Lung (tissue), 11 donors: ENCODE measurements at regions not wholly inside any gene's neighbourhood (a gene's known extent, or its start where the extent isn't known, plus 50 kb on each side); places are given as distances from the start of the nearest gene placed in this dataset.
A peak's percentile ranks its signal among the peaks of the same experiment; 100 is the strongest.

Source experiments
- ATAC-seq: fragments of 200-7000 bp; cut with Tn5 transposase; one replicate; pipeline ENCODE4 v1.9.1; 2020; ENCODE audit warnings: moderate number of reproducible peaks; ENCODE audit not compliant: insufficient read depth, low FRiP score
- DNase-seq, 3 donors: peaks; one replicate each; pipeline ENCODE4 v3.0.0-alpha.2; 2013 to 2017
- H3K27ac ChIP-seq, 2 donors: one replicate each; pipeline ENCODE4 v1.5.1; 2013; ENCODE audit warnings: mild to moderate bottlenecking in 2 of 2, moderate library complexity in 2 of 2, control low read depth in 1 of 2, inconsistent platforms in 1 of 2, low read depth in 1 of 2, low read length in 1 of 2
- H3K27me3 ChIP-seq, 3 donors: one replicate each; pipeline ENCODE4 v1.5.1; 2013; ENCODE audit warnings: low read length in 2 of 3; ENCODE audit not compliant: control insufficient read depth in 3 of 3, insufficient read depth in 3 of 3
- H3K36me3 ChIP-seq, 4 donors: one replicate each; pipeline ENCODE4 v1.5.1; 2013; ENCODE audit warnings: low read length in 4 of 4, mild to moderate bottlenecking in 1 of 4, moderate library complexity in 1 of 4; ENCODE audit not compliant: control insufficient read depth in 4 of 4, insufficient read depth in 4 of 4
- H3K4me1 ChIP-seq, 5 donors: one replicate each; pipeline ENCODE4 v1.5.1; 2013; ENCODE audit warnings: low read length in 5 of 5, mild to moderate bottlenecking in 2 of 5, moderate library complexity in 1 of 5; ENCODE audit not compliant: control insufficient read depth in 5 of 5, insufficient read depth in 5 of 5
- H3K4me3 ChIP-seq: one replicate; pipeline ENCODE4 v1.5.1; 2013; ENCODE audit warnings: mild to moderate bottlenecking, control low read depth, moderate library complexity
- H3K9ac ChIP-seq, 2 donors: one replicate each; pipeline ENCODE4 v1.5.1; 2013; ENCODE audit warnings: low read length in 2 of 2, control low read depth in 1 of 2; ENCODE audit not compliant: insufficient read depth in 1 of 2
- H3K9me3 ChIP-seq, 4 donors: one replicate each; pipeline ENCODE4 v1.5.1; 2013; ENCODE audit warnings: low read length in 3 of 4, mild to moderate bottlenecking in 1 of 4, moderate library complexity in 1 of 4; ENCODE audit not compliant: control insufficient read depth in 4 of 4, insufficient read depth in 3 of 4
- WGBS, 2 donors: extraction: QIAGEN DNeasy Blood & Tissue Kit; methylation state at CpG; one replicate each; pipeline ENCODE4 v1.1.7; 2013; 5-methylcytosine and 5-hydroxymethylcytosine counted together
- TF ChIP-seq, protein P1 (sequence below): IDR thresholded peaks from 2 replicates; pipeline ENCODE4 v1.5.1; 2012; ENCODE audit warnings: mild to moderate bottlenecking; ENCODE audit errors: control extremely low read depth, extremely low read depth
- donor health status: control.
- donor health status: control.
- donor health status: Bipolar disorder and iron deficiency.
- donor health status: healthy.
- donor health status: DM: yes; HTN: yes; CAD: no.

GRCh38 chrX:13126775-13127174 lies 82.4 kb upstream of the FAM9C start:
- no peak for ATAC-seq
- peaks cover 0 to 39% (median 7%) of the 10 kb centered on the region in 5 donors for H3K4me1 ChIP-seq
- H3K9ac ChIP-seq, result no peak overlapping the region
- no peak overlapping the region for H3K4me3 ChIP-seq
- H3K27ac ChIP-seq, result no peak overlapping the region
- WGBS, 2 donors, result 79 to 91% methylated on average over 3 of the region's 3 CpGs
- TF ChIP-seq, protein P1, sequence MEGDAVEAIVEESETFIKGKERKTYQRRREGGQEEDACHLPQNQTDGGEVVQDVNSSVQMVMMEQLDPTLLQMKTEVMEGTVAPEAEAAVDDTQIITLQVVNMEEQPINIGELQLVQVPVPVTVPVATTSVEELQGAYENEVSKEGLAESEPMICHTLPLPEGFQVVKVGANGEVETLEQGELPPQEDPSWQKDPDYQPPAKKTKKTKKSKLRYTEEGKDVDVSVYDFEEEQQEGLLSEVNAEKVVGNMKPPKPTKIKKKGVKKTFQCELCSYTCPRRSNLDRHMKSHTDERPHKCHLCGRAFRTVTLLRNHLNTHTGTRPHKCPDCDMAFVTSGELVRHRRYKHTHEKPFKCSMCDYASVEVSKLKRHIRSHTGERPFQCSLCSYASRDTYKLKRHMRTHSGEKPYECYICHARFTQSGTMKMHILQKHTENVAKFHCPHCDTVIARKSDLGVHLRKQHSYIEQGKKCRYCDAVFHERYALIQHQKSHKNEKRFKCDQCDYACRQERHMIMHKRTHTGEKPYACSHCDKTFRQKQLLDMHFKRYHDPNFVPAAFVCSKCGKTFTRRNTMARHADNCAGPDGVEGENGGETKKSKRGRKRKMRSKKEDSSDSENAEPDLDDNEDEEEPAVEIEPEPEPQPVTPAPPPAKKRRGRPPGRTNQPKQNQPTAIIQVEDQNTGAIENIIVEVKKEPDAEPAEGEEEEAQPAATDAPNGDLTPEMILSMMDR, result no peak
- H3K27me3 ChIP-seq, result peaks cover 0 to 3% (median 0%) of the 10 kb centered on the region in 3 donors
- H3K9me3 ChIP-seq, result peaks cover 0 to 2% (median 0%) of the 10 kb centered on the region in 4 donors
- no peak for DNase-seq
- H3K36me3 ChIP-seq, result no peaks in the 10 kb centered on the region

GRCh38 chrX:13125188-13125587 lies 80.8 kb upstream of the FAM9C start:
- Histone ChIP-seq H3K27me3 (peaks cover 0 to 3% (median 0%) of the 10 kb centered on the region in 3 donors), H3K36me3 (no peaks in the 10 kb centered on the region), H3K27ac (no peak overlapping the region), H3K4me1 (peaks cover 0 to 47% (median 11%) of the 10 kb centered on the region in 5 donors), H3K9me3 (no peaks in the 10 kb centered on the region), H3K4me3 (no peak overlapping the region), H3K9ac (no peak overlapping the region)
- TF ChIP-seq, protein P1, result no peak
- no peak for ATAC-seq
- WGBS, 2 donors, result 70 to 80% methylated on average over 2 of the region's 2 CpGs
- DNase-seq, result no peak

GRCh38 chrX:13123857-13124345 lies 79.5 kb upstream of the FAM9C start:
- H3K27me3 ChIP-seq, result peaks cover 0 to 3% (median 0%) of the 10 kb centered on the region in 3 donors
- DNase-seq (peak in 2 of 3 donors; percentile 65 to 68), ATAC-seq (no peak)
- no peak overlapping the region for H3K9ac ChIP-seq
- 11 to 37% methylated on average over 7 of the region's 7 CpGs for WGBS, 2 donors
- H3K9me3 ChIP-seq, result no peaks in the 10 kb centered on the region
- H3K36me3 ChIP-seq, result no peaks in the 10 kb centered on the region
- TF ChIP-seq, protein P1, result no peak
- H3K4me1 ChIP-seq, result peaks cover 0 to 54% (median 11%) of the 10 kb centered on the region in 5 donors
- H3K27ac ChIP-seq, result no peak overlapping the region
- no peak overlapping the region for H3K4me3 ChIP-seq
